AG09319 (cell line): ENCODE measurements at regions not wholly inside any gene's neighbourhood (a gene's known extent, or its start where the extent isn't known, plus 50 kb on each side); places are given as distances from the start of the nearest gene placed in this dataset.

Experiments used
- DNase-seq: peaks from one replicate; pipeline ENCODE4 v3.0.0-alpha.2; 2010; ENCODE audit warnings: low read depth; ENCODE audit errors: extremely low read depth
- TF ChIP-seq, protein P1 (sequence below): IDR thresholded peaks from 2 replicates; pipeline ENCODE4 v1.5.1; 2011; ENCODE audit warnings: low read depth, mild to moderate bottlenecking, inconsistent platforms, low read length, moderate library complexity

DNA sequence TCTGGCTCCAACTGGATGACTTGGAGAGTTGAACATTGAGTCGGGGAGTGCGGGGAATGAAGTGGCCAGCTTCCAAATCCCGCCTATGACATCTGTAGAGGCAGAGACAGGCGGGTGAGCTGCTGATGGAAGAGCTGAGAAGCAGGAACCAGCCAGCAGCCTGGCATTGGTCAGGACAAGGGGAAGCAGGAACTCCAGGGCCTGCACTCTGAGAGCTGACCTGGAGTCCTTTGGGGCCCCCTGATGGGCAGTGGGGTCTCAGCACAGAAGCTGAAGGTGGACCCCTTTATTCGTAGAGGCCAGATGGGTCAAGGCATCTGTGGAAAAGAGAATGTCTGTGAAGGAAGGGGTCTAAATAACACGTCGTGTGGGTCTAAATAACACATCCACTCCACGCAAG is 57.0 kb downstream of the SEC61G start:
- TF ChIP-seq, protein P1, sequence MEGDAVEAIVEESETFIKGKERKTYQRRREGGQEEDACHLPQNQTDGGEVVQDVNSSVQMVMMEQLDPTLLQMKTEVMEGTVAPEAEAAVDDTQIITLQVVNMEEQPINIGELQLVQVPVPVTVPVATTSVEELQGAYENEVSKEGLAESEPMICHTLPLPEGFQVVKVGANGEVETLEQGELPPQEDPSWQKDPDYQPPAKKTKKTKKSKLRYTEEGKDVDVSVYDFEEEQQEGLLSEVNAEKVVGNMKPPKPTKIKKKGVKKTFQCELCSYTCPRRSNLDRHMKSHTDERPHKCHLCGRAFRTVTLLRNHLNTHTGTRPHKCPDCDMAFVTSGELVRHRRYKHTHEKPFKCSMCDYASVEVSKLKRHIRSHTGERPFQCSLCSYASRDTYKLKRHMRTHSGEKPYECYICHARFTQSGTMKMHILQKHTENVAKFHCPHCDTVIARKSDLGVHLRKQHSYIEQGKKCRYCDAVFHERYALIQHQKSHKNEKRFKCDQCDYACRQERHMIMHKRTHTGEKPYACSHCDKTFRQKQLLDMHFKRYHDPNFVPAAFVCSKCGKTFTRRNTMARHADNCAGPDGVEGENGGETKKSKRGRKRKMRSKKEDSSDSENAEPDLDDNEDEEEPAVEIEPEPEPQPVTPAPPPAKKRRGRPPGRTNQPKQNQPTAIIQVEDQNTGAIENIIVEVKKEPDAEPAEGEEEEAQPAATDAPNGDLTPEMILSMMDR = no peak
- DNase-seq = no peak

DNA sequence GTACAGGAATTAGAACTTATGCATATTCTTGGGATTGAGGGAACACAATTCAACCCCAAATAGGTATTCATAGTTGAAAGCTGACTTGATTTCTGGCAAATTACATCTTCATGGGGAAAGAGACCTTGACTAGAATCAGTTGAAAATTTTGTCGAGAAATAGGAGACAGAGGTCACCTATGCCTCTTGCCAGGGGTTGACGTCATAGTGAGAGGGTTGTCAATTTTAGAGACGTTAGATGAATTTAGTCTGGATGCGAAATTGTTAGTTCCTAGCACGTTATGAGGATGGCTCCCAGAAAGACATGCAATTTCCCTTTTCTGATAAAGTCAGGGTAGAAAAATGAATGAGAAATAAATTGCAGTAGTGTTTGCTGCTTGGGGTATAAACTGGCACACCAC is 59.3 kb downstream of the SEC61G start:
- DNase-seq = no peak
- TF ChIP-seq, protein P1 = no peak

- TF ChIP-seq, protein P1 = no peak
- no peak for DNase-seq
These were observed 61.3 kb downstream of the SEC61G start for GRCh38 chr7:54697659-54698186.

- DNase-seq = no peak
- TF ChIP-seq, protein P1 = no peak
These were observed 68.1 kb downstream of the SEC61G start for GRCh38 chr7:54690892-54691291.

- DNase-seq = no peak
- TF ChIP-seq, protein P1 = no peak
These were observed 69.0 kb downstream of the SEC61G start for GRCh38 chr7:54690050-54690443.

DNA sequence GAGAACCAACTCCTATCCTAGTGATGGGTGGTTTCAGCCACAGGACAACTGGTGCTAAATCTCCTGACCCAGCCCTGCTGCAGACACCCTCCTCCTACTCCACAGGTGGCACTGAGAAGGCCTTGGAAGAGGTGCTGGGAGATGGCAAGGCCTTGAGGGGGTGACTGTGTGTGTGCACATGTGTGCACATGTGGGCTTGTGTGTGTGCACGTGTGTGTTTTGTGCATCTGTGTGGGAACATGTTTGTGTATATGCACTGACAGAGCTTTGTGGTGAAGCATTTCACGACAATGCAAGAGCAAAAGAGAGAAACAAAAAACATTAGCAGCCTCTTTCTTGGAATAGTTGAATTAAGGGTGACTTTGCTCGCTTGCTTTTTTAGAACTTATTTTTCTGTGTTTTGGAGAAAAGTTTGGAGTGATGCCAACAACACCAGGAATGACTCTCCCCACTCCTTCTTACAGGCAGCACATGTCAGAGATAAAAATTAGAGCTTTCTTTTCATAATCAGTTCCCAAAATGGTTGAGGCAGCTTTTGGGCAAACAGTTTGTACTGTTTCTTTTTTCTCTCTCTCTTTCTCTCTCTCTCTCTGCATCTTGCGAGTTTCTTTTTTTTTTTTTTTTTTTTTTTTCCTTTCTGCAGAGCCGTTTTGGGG is 69.5 kb downstream of the SEC61G start:
- TF ChIP-seq, protein P1 = no peak
- DNase-seq = no peak

- DNase-seq = no peak
- TF ChIP-seq, protein P1 = no peak
These were observed 71.4 kb downstream of the SEC61G start for GRCh38 chr7:54687462-54688212.
